DOHH2 (cell line): ENCODE measurements at regions not wholly inside any gene's neighbourhood (a gene's known extent, or its start where the extent isn't known, plus 50 kb on each side); places are given as distances from the start of the nearest gene placed in this dataset.

Source experiments
- H3F3A ChIP-seq: fragments of 200-600 bp; sonication (generic), shearing (Covaris generic); 2 replicates; pipeline ENCODE4 v1.6.0; 2016; ENCODE audit warnings: antibody characterized with exemption, mild to moderate bottlenecking; ENCODE audit not compliant: control insufficient read depth, insufficient read depth
- H3K27ac ChIP-seq: fragments of 200-600 bp; sonication (generic); 2 replicates; pipeline ENCODE4 v1.5.1; 2014; ENCODE audit warnings: low read depth, mild to moderate bottlenecking, low read length, moderate library complexity
- H3K27me3 ChIP-seq: fragments of 200-600 bp; sonication (generic); 2 replicates; pipeline ENCODE4 v1.6.1; 2014; ENCODE audit warnings: mild to moderate bottlenecking, low read length, mixed read lengths; ENCODE audit not compliant: control insufficient read depth
- H3K36me3 ChIP-seq: fragments of 200-600 bp; sonication (generic); 2 replicates; pipeline ENCODE4 v1.6.1; 2014; ENCODE audit warnings: mild to moderate bottlenecking, low read length, moderate library complexity, mixed read lengths; ENCODE audit not compliant: control insufficient read depth
- H3K4me1 ChIP-seq: fragments of 200-600 bp; sonication (generic); 2 replicates; pipeline ENCODE4 v1.6.1; 2014; ENCODE audit warnings: mild to moderate bottlenecking, low read length, mixed read lengths; ENCODE audit not compliant: control insufficient read depth
- H3K4me2 ChIP-seq: fragments of 200-600 bp; sonication (generic); 2 replicates; pipeline ENCODE4 v1.6.0; 2014; ENCODE audit warnings: mild to moderate bottlenecking, low read length, moderate library complexity
- H3K4me3 ChIP-seq: fragments of 200-600 bp; sonication (generic); 2 replicates; pipeline ENCODE4 v1.5.1; 2014; ENCODE audit warnings: mild to moderate bottlenecking, low read length, mixed read lengths
- H3K79me2 ChIP-seq: fragments of 200-600 bp; sonication (generic); 2 replicates; pipeline ENCODE4 v1.6.1; 2014; ENCODE audit warnings: mild to moderate bottlenecking, low read length, mixed read lengths; ENCODE audit not compliant: control insufficient read depth
- H3K9me2 ChIP-seq: fragments of 200-600 bp; sonication (generic); replicated peaks from 2 replicates; pipeline ENCODE4 v1.6.1; 2014; ENCODE audit warnings: mild to moderate bottlenecking, low read length, mixed read lengths; ENCODE audit not compliant: control insufficient read depth
- H3K9me3 ChIP-seq: fragments of 200-600 bp; sonication (generic); 2 replicates; pipeline ENCODE4 v1.6.1; 2014; ENCODE audit warnings: antibody characterized with exemption, low read length, mixed read lengths; ENCODE audit not compliant: control insufficient read depth, insufficient read depth
- H4K20me1 ChIP-seq: fragments of 200-600 bp; sonication (generic); 2 replicates; pipeline ENCODE4 v1.6.0; 2014; ENCODE audit warnings: low read depth, mild to moderate bottlenecking, antibody characterized with exemption, low read length, moderate library complexity; ENCODE audit not compliant: control insufficient read depth, insufficient read depth
- CTCF ChIP-seq: fragments of 200-600 bp; sonication (generic); IDR thresholded peaks from one replicate; pipeline ENCODE4 v1.5.1; 2014; ENCODE audit warnings: antibody characterized with exemption, mild to moderate bottlenecking, low read depth, low read length; ENCODE audit not compliant: poor library complexity, severe bottlenecking
- EZH2phosphoT487 ChIP-seq: fragments of 200-600 bp; sonication (generic); IDR thresholded peaks from 2 replicates; pipeline ENCODE4 v1.6.1; 2017; ENCODE audit warnings: borderline replicate concordance, mild to moderate bottlenecking, antibody characterized with exemption, low read length, moderate library complexity, mixed read lengths

GRCh38 chr14:45658226-45658916 is 405.4 kb upstream of the MIS18BP1 start:
- no peaks in the 10 kb centered on the region for H3K79me2 ChIP-seq
- peak overlapping the region; percentile 19 for H3K4me2 ChIP-seq
- no peaks in the 10 kb centered on the region for H3K36me3 ChIP-seq
- H3K4me1 ChIP-seq = peaks cover 18% of the 10 kb centered on the region
- TF ChIP-seq CTCF = no peak
- no peaks in the 10 kb centered on the region for H3K27me3 ChIP-seq
- no peaks in the 10 kb centered on the region for H3F3A ChIP-seq
- peak overlapping the region; percentile 55 for H3K27ac ChIP-seq
- no peaks in the 10 kb centered on the region for H4K20me1 ChIP-seq
- H3K9me2 ChIP-seq = no peaks in the 10 kb centered on the region
- H3K4me3 ChIP-seq = no peak overlapping the region
- H3K9me3 ChIP-seq = no peaks in the 10 kb centered on the region

- H3K79me2 ChIP-seq = no peaks in the 10 kb centered on the region
- no peaks in the 10 kb centered on the region for H3F3A ChIP-seq
Measured at GRCh38 chr14:45651890-45652289, 398.9 kb upstream of the MIS18BP1 start.

GRCh38 chr14:45650754-45651153 is 397.8 kb upstream of the MIS18BP1 start:
- H4K20me1 ChIP-seq = no peaks in the 10 kb centered on the region
- no peaks in the 10 kb centered on the region for H3K9me3 ChIP-seq
- H3K4me1 ChIP-seq = no peaks in the 10 kb centered on the region
- H3K27me3 ChIP-seq = no peaks in the 10 kb centered on the region
- no peak overlapping the region for H3K4me3 ChIP-seq
- no peak overlapping the region for H3K4me2 ChIP-seq
- no peak overlapping the region for H3K27ac ChIP-seq
- H3K9me2 ChIP-seq = no peaks in the 10 kb centered on the region
- no peaks in the 10 kb centered on the region for H3K79me2 ChIP-seq
- TF ChIP-seq EZH2phosphoT487 = no peak
- peak; percentile 35 for TF ChIP-seq CTCF
- H3K36me3 ChIP-seq = no peaks in the 10 kb centered on the region
- H3F3A ChIP-seq = no peaks in the 10 kb centered on the region

More at GRCh38 chr14:45651890-45652289, 398.9 kb upstream of the MIS18BP1 start:
- no peaks in the 10 kb centered on the region for H3K9me3 ChIP-seq
- no peaks in the 10 kb centered on the region for H3K4me1 ChIP-seq
- no peak overlapping the region for H3K4me3 ChIP-seq
- no peak for TF ChIP-seq CTCF
- H4K20me1 ChIP-seq = no peaks in the 10 kb centered on the region
- no peak overlapping the region for H3K27ac ChIP-seq
- H3K36me3 ChIP-seq = no peaks in the 10 kb centered on the region
- no peaks in the 10 kb centered on the region for H3K27me3 ChIP-seq
- H3K4me2 ChIP-seq = no peak overlapping the region
- no peaks in the 10 kb centered on the region for H3K9me2 ChIP-seq
